GM21717 (cell line): ENCODE measurements at regions not wholly inside any gene's neighbourhood (a gene's known extent, or its start where the extent isn't known, plus 50 kb on each side); places are given as distances from the start of the nearest gene placed in this dataset.

Experiments
- ATAC-seq: cut with Tn5 transposase; IDR thresholded peaks from one replicate; pipeline ENCODE4 v1.9.1; 2021; ENCODE audit warnings: mild to moderate bottlenecking, moderate library complexity; ENCODE audit not compliant: unreplicated experiment

GRCh38 chr17:69978056-69978646, 96.9 kb upstream of the KCNJ16 start:
- no peak for ATAC-seq

GRCh38 chr17:69981441-69981840, 93.6 kb upstream of the KCNJ16 start:
- ATAC-seq: no peak

GRCh38 chr17:69995476-69995875, 79.5 kb upstream of the KCNJ16 start:
- ATAC-seq: no peak

DNA sequence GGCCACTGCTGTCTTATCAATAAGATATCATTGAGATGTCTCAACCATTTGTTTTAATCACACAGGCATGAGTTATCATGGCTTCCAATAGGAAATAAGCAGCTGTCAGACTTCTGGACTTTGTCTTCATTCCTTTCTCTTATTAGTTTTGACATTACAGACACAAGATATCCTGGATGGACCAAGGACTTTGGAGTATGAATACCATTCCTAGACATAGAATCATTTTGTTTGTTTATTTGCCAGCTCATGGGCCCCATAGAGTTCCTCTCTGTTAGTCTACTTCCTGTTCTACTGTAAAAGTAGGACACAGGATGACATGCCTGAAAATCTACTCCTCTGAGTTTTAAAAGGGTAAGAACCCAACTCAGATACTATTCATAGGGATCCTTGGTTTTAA, 77.7 kb upstream of the KCNJ16 start:
- ATAC-seq: no peak

GRCh38 chr17:69999253-69999652, 75.8 kb upstream of the KCNJ16 start:
- no peak for ATAC-seq

DNA sequence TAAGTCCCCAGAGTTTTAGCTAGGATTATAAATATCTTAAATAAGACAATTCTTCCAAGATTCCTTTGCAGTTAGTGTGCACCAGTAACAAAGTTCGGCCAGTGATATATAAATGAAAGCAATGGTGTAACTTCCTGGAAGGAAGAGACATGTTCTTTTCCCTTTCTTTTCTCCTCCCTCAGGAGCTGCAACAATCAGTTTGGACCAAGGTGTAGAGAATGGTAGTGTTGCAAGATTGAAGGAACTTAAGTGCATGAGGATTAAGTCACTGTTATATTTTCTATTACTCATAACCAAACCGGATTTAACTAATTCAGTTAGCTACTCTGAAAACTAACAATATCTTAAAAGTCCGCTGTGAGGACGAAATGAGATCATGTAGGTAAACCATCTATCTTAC, 68.9 kb upstream of the KCNJ16 start:
- ATAC-seq: no peak

DNA sequence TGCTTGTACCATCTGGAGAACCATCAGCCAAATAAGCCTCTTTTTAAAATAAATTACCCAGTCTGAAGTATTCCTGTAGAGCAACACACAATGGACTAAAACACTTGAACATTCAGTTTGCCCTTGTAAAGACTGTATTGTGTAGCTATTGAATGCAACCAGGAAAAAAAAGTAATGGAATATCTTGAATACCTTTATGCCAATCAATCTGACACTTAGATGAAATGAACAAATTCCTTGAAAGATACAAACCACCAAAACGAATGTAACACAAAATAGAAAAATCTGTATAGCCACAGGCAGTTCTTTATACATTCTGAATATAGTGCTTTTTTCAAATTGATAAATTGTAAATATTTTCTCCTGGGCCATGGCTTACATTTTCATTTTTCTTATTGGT, 63.3 kb upstream of the KCNJ16 start:
- no peak for ATAC-seq

DNA sequence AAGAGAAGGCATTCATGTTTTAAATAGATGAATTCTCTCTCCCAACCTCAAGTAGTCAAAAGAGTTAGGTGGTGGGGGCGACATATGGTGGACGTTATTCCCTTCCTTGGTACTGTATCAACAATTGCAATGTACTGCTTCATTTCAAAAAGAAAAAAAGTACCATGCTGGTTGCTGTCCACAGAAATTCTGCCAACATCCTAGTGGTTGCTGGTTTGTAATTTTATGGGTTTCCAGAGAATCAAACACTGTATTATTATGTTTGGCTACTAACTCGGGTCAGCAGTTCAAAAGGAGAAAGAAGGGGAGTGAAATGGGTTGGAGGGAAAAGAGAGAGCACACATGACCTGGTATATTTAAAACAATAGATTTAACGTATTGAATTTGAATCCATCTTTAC, 61.1 kb upstream of the KCNJ16 start:
- ATAC-seq: no peak

- no peak for ATAC-seq
These were observed 57.9 kb upstream of the KCNJ16 start for GRCh38 chr17:70017112-70017511.

GRCh38 chr17:70017941-70018340, 57.1 kb upstream of the KCNJ16 start:
- ATAC-seq: no peak

GRCh38 chr17:70021726-70022125, 53.3 kb upstream of the KCNJ16 start:
- ATAC-seq: no peak

DNA sequence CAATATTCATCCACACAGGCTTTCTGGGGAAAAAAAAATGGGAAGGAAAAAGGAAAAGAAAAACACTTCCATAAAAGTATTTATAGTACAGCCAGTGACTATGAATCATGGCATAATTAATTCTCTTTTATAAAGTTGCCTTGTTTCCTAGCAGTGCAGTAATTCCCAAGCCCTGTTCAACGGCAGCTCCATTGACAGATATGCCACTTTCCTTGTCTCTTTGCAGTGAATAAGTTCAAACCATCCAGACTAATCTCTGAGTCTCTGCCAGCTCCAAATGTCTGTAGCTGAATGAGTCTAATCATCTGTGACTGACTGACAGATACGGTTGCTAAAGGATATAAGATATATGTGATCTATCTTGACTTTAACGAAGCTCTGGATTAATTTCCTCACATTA, 52.9 kb upstream of the KCNJ16 start:
- ATAC-seq: no peak

DNA sequence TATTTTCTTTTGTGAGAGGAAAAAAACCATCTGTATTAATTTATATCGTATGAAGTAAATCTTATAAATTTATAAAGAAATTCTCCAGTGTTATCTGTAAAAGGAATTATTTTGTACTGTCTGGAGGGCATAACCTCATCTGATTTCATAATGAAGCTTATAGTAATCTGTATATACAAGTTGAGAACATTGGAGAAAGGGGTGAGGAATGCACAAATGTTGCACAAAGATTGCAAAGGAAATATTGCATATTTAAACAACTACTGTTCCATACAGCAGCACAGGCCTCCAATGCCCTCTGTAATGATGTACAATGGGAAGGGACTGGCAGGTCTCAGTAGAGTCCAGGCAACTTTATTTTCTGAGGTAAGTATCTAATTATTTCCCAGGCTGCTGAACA, 50.8 kb upstream of the KCNJ16 start:
- ATAC-seq: no peak
